Stomach (tissue), 8 donors: ENCODE measurements at regions not wholly inside any gene's neighbourhood (a gene's known extent, or its start where the extent isn't known, plus 50 kb on each side); places are given as distances from the start of the nearest gene placed in this dataset.
A peak's percentile ranks its signal among the peaks of the same experiment; 100 is the strongest.

Experiments used
- DNase-seq, 2 donors: peaks; one replicate each; pipeline versions ENCODE4 v3.0.0 to v3.0.0-alpha.2; 2013 to 2019
- H3K27ac ChIP-seq, 5 donors: fragments of 200-600 bp in 4 of 5; sonication (generic) in 4 of 5; one replicate each; pipeline ENCODE4 v1.5.1; 2013 to 2019; ENCODE audit warnings: mild to moderate bottlenecking in 1 of 5, moderate library complexity in 1 of 5
- H3K27me3 ChIP-seq, 3 donors: fragments of 200-600 bp; sonication (generic); one replicate each; pipeline ENCODE4 v1.5.1; 2017 to 2019; ENCODE audit warnings: mixed run types in 1 of 3
- H3K36me3 ChIP-seq, 4 donors: fragments of 200-600 bp; sonication (generic); 1 replicate in 3 of 4; 2 replicates in 1 of 4; pipeline ENCODE4 v1.5.1; 2016 to 2019
- H3K4me1 ChIP-seq, 4 donors: fragments of 200-600 bp; sonication (generic); one replicate each; pipeline ENCODE4 v1.5.1; 2016 to 2019
- H3K4me3 ChIP-seq, 4 donors: fragments of 200-600 bp; sonication (generic) in 3 of 4; one replicate each; pipeline ENCODE4 v1.5.1; 2016 to 2019; ENCODE audit warnings: mild to moderate bottlenecking in 1 of 4
- H3K9me3 ChIP-seq, 4 donors: fragments of 200-600 bp; sonication (generic); one replicate each; pipeline ENCODE4 v1.5.1; 2016 to 2019
- EP300 ChIP-seq: sonication (generic); formaldehyde crosslinking; IDR thresholded peaks from one replicate; pipeline ENCODE4 v1.6.1; 2017; ENCODE audit warnings: antibody characterized with exemption
- POLR2A ChIP-seq, 4 donors: fragments of 450-650 bp; IDR thresholded peaks; one replicate each; pipeline ENCODE4 v1.6.1; 2016; ENCODE audit warnings: antibody characterized with exemption in 4 of 4, control low read depth in 2 of 4, mild to moderate bottlenecking in 1 of 4, moderate library complexity in 1 of 4
- POLR2AphosphoS5 ChIP-seq, 3 donors: sonication (generic); formaldehyde crosslinking; IDR thresholded peaks; one replicate each; pipeline ENCODE4 v1.6.1; 2016; ENCODE audit warnings: antibody characterized with exemption in 3 of 3
- WGBS, 5 donors: extraction: QIAGEN DNeasy Blood & Tissue Kit in 3 of 5; methylation state at CpG; one replicate each; pipeline versions ENCODE4 v1.1.5 to v1.1.7; 2013 to 2018; 5-methylcytosine and 5-hydroxymethylcytosine counted together
- intact Hi-C: fragments of 100-400 bp; cut with DNase I; formaldehyde crosslinking; loops from one replicate; pipeline ENCODE4 v1.15.1; 2023; ENCODE audit warnings: low total_unique reads
- TF ChIP-seq, protein P1 (sequence below), 7 experiments: fragments of 450-650 bp in 4 of 7; fragments of 200-600 bp in 3 of 7; sonication (generic) in 3 of 7; IDR thresholded peaks; one replicate each; pipeline ENCODE4 v1.5.1; 2016 to 2019; ENCODE audit warnings: antibody characterized with exemption in 7 of 7, control low read depth in 2 of 7, mild to moderate bottlenecking in 1 of 7
- donor health status: healthy with polysubstance abuse.
- donor health status: Bipolar disorder and iron deficiency.
- donor health status: healthy.

DNA sequence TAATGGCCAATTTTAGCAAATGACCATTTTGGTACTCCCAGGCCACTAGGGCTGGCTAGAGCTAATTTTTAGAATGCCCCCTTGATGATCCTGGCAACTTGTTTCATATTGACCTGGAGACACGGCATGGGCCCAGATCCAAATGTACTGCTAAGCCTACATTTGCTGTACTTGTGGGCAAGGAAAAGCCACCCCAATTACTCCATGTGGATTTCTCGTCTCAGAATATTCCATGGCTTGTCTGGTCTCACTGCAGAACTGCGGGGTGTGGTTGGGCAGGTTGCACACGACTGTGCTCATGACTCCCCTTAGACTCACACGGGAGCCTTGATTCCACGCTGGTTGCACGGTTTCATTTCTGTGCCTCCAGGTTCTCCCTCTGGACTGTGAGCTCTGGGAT is 140.9 kb downstream of the RPLP1 start:
- TF ChIP-seq, protein P1, sequence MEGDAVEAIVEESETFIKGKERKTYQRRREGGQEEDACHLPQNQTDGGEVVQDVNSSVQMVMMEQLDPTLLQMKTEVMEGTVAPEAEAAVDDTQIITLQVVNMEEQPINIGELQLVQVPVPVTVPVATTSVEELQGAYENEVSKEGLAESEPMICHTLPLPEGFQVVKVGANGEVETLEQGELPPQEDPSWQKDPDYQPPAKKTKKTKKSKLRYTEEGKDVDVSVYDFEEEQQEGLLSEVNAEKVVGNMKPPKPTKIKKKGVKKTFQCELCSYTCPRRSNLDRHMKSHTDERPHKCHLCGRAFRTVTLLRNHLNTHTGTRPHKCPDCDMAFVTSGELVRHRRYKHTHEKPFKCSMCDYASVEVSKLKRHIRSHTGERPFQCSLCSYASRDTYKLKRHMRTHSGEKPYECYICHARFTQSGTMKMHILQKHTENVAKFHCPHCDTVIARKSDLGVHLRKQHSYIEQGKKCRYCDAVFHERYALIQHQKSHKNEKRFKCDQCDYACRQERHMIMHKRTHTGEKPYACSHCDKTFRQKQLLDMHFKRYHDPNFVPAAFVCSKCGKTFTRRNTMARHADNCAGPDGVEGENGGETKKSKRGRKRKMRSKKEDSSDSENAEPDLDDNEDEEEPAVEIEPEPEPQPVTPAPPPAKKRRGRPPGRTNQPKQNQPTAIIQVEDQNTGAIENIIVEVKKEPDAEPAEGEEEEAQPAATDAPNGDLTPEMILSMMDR (IDR thresholded peaks at IDR 0.05), result no peak
- TF ChIP-seq EP300 (no peak), POLR2AphosphoS5 (IDR thresholded peaks at IDR 0.05) (no peak), POLR2A (IDR thresholded peaks at IDR 0.05) (no peak)
- no peak for DNase-seq
- Histone ChIP-seq H3K36me3 (no peaks in the 10 kb centered on the region), H3K4me1 (peaks cover 32 to 57% (median 54%) of the 10 kb centered on the region in 4 donors), H3K27ac (peak overlapping the region; percentile 76 to 88 (median 81)), H3K27me3 (no peaks in the 10 kb centered on the region), H3K9me3 (no peaks in the 10 kb centered on the region), H3K4me3 (no peak overlapping the region)
- intact Hi-C loops, result no loop called here
- 45 to 62% (median 51%) methylated on average over 7 of the region's 7 CpGs for WGBS, 5 donors

DNA sequence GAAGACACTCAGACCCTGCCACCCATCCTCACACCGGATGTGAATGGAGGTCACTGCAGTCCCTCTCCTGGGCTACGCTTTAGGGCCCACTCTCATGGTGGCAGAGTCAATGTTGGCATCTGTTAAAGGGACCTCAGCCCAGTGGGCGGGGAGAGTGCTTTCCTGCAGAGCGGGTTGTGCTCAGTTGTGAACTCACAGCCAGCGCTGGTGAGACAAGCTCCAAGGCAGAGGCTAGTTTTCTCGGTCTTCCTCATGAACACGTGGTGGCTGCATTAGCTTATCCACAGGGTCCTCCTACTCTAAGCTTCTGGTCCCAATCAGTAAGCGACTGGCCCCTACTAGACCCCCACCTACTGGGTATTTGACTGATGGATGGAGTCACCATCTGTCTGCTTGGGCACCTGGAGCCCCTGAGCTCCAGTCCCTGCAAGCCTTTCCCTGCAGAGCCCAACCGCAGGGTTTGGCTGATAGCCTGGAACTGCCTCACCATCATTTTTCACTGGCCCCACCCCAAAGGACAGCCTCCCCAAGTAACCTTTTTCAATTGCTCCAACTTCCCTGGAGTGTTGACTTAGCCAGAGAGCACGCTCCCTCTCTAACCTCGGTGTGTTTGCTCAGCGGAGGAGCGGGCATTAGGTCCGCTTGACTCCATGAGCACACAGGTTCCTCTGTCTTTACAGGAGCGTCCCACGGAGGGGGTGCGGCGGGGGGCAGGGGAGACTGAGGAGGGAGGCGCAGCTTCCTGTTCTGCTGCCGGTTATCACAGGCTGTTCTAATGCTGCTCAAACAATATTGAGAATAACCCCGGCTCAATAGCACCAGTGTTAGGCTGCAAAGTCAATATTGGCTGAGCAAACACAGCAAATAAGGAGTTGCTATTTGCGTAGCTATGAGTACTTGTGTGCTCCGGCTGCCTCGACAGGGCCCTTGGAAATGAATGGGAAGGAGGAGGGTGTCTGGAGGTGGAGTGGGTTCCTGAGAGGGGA is 141.7 kb downstream of the RPLP1 start:
- peak; percentile 92 to 96 for DNase-seq
- Histone ChIP-seq H3K4me3 (peak overlapping the region in 1 of 4 donors; percentile 13), H3K27ac (peak overlapping the region; percentile 78 to 88 (median 81)), H3K9me3 (no peaks in the 10 kb centered on the region), H3K4me1 (peaks cover 32 to 57% (median 54%) of the 10 kb centered on the region in 4 donors), H3K36me3 (no peaks in the 10 kb centered on the region), H3K27me3 (no peaks in the 10 kb centered on the region)
- WGBS, 5 donors, result 9 to 15% (median 12%) methylated on average over 22 to 24 of the region's 24 CpGs
- TF ChIP-seq EP300 (no peak), POLR2AphosphoS5 (IDR thresholded peaks at IDR 0.05) (peak; percentile 6 to 90 (median 85))
- intact Hi-C loops, result no loop called here

DNA sequence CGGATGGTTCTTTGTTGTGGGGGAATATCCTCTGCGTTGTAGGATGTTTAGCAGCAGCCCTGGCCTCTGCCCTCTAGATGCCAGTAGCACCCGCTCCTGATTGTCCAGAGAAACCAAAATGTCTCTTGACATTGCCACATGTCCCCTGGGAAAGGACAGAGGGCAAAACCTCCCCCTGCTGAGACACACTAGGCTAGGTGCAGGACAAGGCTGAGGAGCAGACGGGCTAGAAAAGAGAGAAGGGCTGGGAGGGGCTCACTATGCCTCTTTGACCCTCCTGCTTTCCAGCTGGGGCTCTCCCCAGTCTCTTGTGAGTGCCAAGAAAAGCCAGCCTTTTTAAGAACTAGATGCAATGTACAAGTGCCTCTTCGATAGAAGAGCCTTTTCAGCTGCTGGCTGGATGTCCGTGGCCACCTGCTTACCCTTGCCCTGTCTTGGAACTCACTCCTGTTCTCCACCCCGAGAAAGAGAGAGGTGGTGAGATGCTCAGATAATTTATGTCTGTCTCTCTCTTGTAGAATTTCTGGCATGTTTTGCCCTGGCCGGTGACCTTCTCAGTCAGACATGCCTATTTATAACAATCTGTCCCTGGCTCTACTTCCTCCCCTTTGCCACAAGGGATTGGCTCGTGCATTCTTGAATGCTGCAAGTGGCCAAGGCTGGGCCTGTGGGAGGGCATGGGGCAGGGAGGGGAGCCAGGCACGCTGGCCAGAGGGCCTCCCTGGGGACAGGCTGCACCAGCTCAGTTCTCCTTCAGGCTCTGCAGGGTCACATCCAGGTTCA is 142.6 kb downstream of the RPLP1 start:
- no peak for TF ChIP-seq POLR2A (IDR thresholded peaks at IDR 0.05)
- TF ChIP-seq, protein P1 (IDR thresholded peaks at IDR 0.05), result peak in 2 of 7 experiments; percentile 14 to 19
- no peak for TF ChIP-seq EP300
- peak; percentile 9 to 74 (median 52) for TF ChIP-seq POLR2AphosphoS5 (IDR thresholded peaks at IDR 0.05)
- Histone ChIP-seq H3K36me3 (no peaks in the 10 kb centered on the region), H3K4me3 (no peak overlapping the region), H3K4me1 (peaks cover 32 to 57% (median 54%) of the 10 kb centered on the region in 4 donors), H3K9me3 (no peaks in the 10 kb centered on the region), H3K27ac (peak overlapping the region; percentile 78 to 88 (median 81)), H3K27me3 (peaks cover 0 to 5% (median 0%) of the 10 kb centered on the region in 3 donors)
- intact Hi-C loops, result no loop called here
- peak; percentile 59 to 80 for DNase-seq
- WGBS, 5 donors, result 16 to 21% (median 19%) methylated on average over 9 to 10 of the region's 10 CpGs

DNA sequence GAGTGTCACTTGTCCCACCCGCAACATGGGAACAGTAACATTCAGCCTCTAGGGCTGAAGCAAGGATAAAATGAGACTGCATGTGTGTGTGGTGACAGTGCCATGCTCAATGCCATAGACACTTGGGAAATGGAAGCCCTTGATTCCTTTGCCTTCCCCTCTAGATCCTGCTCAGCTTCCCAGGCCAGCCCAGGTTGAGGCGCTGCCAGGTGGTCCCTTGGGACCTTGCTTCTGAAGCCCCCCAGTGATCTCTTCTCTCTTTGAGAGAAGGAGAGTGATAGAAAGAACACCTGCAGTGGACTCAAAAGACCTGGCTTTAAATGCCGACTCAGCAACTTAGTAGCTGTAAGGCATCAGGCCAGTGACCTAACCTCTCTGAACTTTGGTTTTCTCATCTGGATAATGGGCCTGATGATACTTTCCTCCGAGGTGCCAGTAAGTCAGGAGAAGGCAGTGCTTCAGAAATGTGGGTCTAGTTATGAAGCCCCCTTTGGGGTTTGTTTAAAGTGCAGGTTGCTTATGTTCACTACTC is 144.5 kb downstream of the RPLP1 start:
- H3K27ac ChIP-seq, result no peak overlapping the region
- no peaks in the 10 kb centered on the region for H3K36me3 ChIP-seq
- no peak overlapping the region for H3K4me3 ChIP-seq
- H3K4me1 ChIP-seq, result peaks cover 32 to 52% (median 44%) of the 10 kb centered on the region in 4 donors
- TF ChIP-seq EP300, result no peak
- TF ChIP-seq POLR2A (IDR thresholded peaks at IDR 0.05), result no peak
- TF ChIP-seq POLR2AphosphoS5 (IDR thresholded peaks at IDR 0.05), result no peak
- TF ChIP-seq, protein P1 (IDR thresholded peaks at IDR 0.05), result no peak
- 92 to 96% (median 93%) methylated on average over 4 of the region's 4 CpGs for WGBS, 5 donors
- no peaks in the 10 kb centered on the region for H3K9me3 ChIP-seq
- intact Hi-C loops, result no loop called here
- H3K27me3 ChIP-seq, result peaks cover 0 to 10% (median 0%) of the 10 kb centered on the region in 3 donors
- DNase-seq, result peak in 1 of 2 donors; percentile 5
